NCI-H128 (cell line): ENCODE measurements at regions not wholly inside any gene's neighbourhood (a gene's known extent, or its start where the extent isn't known, plus 50 kb on each side); places are given as distances from the start of the nearest gene placed in this dataset.

ENCODE experiments used
- DNase-seq: peaks from one replicate; lab custom pipeline; 2025; ENCODE audit not compliant: unreplicated experiment; lab: John Stamatoyannopoulos, UW

DNA sequence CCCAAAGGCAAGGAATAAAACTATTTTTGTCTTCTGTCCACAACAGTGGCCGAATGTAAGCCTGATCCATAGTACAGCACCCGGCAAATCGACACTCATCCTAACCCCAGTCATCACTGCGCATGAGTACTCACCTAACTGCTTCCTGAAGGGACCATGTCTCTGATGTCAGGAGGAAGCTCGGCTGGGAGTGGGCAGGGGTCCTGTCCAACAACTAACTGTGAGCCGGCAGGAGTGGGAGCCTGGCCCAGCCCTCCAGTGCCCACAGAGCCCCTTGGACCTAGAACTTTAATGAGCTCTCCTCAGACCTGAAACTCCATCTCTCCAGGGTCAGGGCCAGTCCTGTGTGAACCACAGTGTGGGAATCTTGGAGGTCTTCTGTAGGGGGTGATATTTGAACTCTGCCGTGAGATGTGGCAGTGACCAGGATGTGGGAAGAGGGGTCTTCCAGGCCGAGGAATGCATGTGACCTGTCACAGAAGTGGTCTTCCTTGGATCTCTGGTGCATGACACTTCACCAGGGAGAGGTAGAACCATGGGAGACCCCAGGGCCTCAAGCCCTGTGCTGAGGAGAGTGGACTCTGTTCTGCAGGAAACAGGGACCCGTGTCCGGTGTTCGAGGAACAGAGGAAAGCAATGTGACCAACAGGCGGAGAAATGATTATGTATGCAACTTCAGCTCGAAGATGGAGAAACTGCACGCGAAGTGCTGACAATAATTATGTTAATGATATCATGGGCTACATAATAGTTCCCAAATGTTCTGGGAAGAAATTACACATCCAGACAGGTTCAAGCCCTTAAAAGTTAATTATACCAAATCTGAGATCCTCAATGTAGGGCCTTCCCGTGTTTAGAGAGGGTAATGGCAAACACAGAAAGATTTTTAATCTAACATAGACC, 240.1 kb upstream of the HDAC4 start:
- no peak for DNase-seq

DNA sequence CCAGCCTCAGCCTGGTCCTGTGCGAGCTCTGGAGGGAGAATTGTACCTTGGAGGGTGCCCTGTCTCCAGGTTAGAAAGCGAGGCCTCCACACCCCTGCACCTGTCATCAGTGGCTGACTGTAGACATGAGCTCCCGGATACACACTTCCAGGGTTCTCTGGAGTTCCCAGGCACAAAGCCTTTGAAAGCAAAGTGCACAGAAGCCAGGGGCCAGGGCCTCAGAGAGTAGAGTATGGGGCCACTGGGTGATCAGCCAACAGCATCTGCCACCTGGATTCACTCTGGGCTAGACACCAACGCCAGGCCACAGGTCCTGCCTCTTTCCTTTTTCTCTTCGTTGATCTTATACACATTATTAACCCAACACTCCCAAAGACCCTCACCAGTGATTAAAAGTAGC, 239.4 kb upstream of the HDAC4 start:
- no peak for DNase-seq

- no peak for DNase-seq
Observed at GRCh38 chr2:239639421-239640185, 238.8 kb upstream of the HDAC4 start.

GRCh38 chr2:239638376-239638775, 237.6 kb upstream of the HDAC4 start:
- DNase-seq = no peak

DNA sequence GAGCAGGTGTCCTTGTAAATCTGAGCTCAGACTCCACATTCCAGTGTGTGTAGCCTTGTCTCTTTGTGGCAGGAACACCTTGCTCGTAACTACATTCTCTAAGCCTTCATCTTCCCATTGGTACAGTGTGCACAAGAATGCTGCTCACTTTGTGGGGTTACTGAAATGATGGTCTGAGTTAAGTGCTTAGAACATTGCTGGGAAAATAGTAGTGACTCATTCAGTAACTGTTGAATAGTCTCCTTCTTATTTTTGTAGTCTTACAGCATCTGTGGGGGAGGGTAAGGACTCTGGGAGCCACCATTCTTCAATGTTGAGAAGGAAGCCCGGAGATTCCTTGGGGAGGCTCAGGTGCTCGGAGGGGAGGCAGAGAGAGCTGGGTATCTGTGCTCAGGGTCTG, 236.0 kb upstream of the HDAC4 start:
- DNase-seq = no peak

DNA sequence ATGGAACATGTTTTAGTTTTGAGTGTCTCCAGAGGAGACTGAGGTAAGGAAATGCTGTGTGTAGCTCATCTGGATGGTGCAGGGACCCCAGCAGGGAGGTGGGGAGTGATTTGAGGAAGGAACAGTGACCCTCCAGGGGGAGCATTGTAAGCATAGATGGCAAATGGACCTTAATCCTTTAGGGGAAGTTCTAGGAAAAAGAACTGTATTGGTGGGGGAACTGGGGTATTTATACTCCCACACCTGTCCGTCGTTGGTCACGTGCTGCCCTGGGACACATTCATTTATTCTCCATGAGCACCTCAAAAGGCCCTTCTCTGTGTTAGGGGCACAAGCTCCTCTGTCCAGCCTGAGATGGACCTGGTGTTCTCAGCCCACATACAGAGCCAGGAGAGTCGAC, 233.9 kb upstream of the HDAC4 start:
- no peak for DNase-seq

- no peak for DNase-seq
Observed at GRCh38 chr2:239630618-239631286, 229.9 kb upstream of the HDAC4 start.

- no peak for DNase-seq
Observed at GRCh38 chr2:239629926-239630617, 229.3 kb upstream of the HDAC4 start.

GRCh38 chr2:239626961-239627592, 226.3 kb upstream of the HDAC4 start:
- no peak for DNase-seq

DNA sequence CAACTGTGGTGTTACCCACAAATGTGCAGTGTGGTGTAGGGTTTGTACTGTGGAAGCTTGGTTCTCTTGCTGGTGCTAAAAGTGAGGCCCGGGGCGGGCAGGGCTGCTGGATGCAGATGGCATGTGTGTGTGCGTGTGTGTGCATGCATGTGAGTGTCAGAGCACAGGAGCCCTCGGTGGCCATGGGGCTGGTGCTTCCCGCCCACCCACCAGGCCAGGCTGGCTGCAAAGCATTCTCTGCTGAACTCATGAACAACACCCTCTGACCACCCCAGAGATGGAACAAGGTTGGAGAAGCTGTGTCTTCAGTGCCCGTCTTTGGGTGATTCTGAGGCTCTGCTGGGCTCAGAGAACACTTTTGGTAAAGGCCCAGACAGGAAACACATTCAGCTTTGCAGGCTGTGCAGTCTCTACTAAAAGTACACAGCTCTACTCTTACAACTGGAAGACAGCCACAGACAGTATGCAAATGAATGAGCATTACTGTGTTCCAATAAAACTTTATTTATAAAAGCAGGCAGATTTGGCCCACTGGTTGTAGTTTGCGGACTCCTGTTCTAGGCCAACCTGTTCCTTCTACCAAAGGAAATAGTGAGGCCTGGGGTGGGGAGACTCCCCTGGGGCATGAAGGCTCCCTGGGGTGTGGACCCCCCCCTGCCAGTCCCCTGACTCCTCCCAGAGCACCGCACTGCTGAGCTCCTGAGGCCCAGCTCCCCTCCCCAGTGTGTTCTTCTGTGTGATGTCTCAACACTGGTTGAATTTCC, 225.3 kb upstream of the HDAC4 start:
- no peak for DNase-seq

DNA sequence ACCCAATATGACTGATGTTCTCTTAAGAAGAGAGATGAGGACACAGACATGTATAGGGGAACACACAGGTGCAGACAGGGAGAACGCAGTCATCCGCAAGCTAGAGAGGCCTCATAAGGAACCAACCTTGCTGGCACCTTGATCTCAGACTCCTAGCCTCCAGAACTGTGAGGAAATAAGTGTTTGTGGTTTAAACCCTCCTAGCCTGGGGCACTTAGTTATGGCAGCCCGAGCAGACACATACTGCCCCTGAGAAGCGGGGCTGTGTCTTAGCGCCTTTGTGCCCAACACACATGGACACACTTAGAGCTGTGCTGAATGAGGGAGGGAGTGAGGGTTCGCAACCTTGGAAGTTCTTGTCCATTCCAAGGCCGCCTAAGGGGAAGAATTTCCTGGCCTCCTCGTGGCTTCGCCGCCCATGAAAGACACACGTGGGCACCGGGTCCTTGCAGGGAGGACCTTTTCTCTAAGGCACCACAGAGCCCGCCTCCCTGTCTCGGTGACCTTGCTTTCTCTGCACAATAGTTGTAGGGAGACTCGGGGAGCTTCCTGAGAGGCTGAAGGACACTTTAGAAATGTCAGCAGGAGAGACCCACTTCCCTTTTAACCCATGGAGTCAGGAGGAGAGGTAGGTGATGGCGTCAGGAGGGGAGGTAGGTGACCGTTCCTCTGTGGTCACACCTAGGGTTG, 224.5 kb upstream of the HDAC4 start:
- DNase-seq = no peak

- DNase-seq = no peak
Observed at GRCh38 chr2:239621611-239622010, 220.8 kb upstream of the HDAC4 start.

GRCh38 chr2:239619369-239619768, 218.5 kb upstream of the HDAC4 start:
- no peak for DNase-seq

- no peak for DNase-seq
Observed at GRCh38 chr2:239616729-239617128, 215.9 kb upstream of the HDAC4 start.

DNA sequence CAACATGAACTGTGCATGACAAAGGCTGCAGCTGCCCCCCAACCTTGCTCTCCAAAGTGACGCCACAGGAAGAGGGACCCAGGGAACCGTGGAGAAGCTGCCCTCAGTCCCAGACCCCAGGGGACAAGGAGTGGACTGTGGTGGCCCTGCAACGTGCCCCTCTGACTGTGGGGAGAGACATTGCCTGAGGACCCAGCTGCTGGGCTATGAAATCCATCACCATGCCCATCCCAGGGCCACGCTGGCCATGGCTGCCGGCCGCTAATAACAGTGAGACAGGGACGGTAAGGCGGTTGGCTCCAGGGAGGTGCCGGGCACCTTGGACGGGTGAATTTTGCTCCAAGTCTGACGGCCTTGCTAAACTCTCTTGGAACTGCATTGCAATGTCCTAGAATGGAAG, 211.3 kb upstream of the HDAC4 start:
- DNase-seq = no peak

DNA sequence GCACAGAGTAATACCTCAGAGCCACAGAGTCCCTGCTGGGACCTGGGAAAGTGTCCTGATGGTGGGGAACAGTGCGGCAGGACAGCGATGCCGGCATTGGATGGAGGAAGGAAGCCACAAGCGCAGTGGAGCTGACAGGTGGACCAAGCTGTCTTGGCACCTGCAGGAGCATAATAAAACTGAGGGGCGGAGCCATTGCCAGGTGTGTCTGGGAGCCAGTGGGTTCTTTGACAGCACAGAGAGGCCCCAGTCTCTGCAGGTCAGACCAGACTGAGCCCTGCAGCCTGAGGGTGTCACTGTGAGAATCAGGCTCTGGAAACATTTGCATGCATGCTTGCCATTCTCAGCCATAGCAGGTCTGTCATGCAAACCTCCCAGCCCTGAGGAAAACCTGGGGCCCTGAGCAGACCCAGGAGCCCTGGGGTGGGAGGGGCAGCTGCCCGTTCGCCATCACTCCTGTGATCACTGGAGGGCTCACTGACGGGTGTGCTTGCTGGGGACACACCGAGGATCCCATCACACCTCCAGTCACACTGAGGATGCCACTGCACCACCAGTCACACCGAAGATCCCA, 210.5 kb upstream of the HDAC4 start:
- no peak for DNase-seq

DNA sequence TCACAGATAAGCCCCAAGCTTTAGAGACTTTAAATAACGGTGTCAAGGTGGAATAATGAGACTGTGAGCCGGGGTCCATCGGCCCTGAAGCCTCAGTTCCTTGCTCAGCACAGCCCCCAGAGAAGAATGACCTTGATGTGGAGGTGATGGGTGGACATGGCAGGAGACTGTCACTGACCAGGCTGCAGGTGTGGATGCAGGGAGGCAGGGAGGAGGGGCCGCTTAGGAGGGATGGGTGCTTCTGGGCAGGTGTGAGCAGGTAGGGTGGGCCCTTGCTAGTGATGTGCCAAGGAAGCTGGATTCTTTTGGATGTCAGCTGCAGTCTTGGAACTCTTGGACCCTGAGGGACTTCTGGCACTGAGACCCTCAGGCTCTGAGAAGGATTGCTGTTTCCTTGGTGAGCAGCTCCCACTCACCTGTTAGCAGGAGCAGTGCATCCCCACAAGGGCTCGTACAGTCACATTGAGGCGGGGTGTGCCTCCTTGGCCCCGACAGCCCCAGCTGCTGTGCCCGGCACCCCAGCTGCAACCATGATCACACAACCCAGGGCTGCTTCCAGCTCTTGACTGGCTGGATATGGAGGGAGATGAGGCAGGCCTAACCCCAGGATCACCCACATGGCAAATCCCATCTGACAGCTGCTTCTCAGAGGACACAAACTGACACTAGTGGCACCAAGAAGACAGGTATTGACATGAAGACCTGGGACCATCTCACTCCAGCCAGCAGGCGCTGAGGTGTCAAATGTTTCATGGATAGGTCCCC, 209.8 kb upstream of the HDAC4 start:
- DNase-seq = no peak

DNA sequence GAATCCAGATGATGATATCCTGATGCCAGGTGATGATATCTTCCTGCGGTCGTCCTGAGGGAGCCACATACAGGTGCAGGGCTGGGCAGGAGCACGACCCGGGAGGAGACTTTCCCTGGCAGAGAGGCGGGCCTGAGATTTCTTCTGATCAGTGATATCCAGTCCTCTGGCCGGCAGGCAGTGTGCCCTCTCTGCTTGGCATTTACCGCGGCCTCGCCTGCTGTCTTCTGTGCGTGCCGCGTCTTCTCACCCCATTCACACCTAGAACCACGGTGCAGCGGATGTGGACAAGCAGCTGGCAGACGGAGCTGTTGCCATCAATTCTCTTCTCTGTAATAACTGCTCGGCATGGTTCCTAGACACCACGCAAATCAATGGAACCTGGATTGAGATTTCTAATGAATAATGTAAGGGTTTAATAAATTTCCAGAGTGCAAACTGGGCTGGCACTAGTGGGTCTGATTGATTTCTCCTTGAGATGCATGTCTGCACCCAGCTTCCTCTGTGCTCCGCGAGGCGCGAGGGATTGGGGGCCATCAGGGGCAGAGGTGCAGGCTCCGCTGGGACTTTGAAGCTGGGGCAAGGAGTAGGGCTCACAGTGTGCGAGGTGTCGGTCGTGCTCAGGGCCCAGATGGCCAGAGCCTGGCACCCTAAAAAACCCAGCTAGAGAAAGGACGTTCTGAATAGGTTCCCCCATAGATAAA, 208.9 kb upstream of the HDAC4 start:
- no peak for DNase-seq
